SK-N-SH (cell line): ENCODE measurements at regions not wholly inside any gene's neighbourhood (a gene's known extent, or its start where the extent isn't known, plus 50 kb on each side); places are given as distances from the start of the nearest gene placed in this dataset.

ENCODE experiments used
- CTCF ChIA-PET: fragments of 300-600, 350-600 bp; formaldehyde crosslinking; extraction: SDS; loops from one replicate; lab custom pipeline; 2021; lab: Yijun Ruan, JAX
- POLR2A ChIA-PET: fragments of 350-600 bp; sonication (Branson Sonifier 250); formaldehyde crosslinking; extraction: SDS; loops from one replicate; lab custom pipeline; 2020; ENCODE audit warnings: antibody characterized with exemption, inconsistent platforms; lab: Yijun Ruan, JAX
- DNase-seq: peaks from one replicate; pipeline ENCODE4 v3.0.0; 2012
- H2AFZ ChIP-seq: fragments of 200-600 bp; sonication (generic); 2 replicates; pipeline ENCODE4 v1.8.1; 2016; ENCODE audit warnings: antibody characterized with exemption, mild to moderate bottlenecking, low read depth
- H3F3A ChIP-seq: fragments of 200-600 bp; sonication (generic); replicated peaks from 2 replicates; pipeline ENCODE3; 2016; ENCODE audit warnings: antibody characterized with exemption, mild to moderate bottlenecking; ENCODE audit not compliant: insufficient read depth
- H3K27ac ChIP-seq, 2 experiments: fragments of 200-500 bp in 1 of 2; fragments of 200-600 bp in 1 of 2; sonication (Bioruptor generic) in 1 of 2; sonication (generic), shearing (Covaris generic) in 1 of 2; 2 replicates each; pipeline versions ENCODE4 v1.5.1 to v1.6.1; 2014 to 2016; ENCODE audit warnings: low read depth in 2 of 2, inconsistent platforms in 1 of 2, low read length in 1 of 2, mild to moderate bottlenecking in 1 of 2, mixed read lengths in 1 of 2
- H3K27me3 ChIP-seq: fragments of 200-600 bp; sonication (generic), shearing (Covaris generic); 2 replicates; pipeline ENCODE4 v1.6.1; 2016; ENCODE audit warnings: mixed run types; ENCODE audit not compliant: insufficient read depth
- H3K36me3 ChIP-seq, 2 experiments: fragments of 200-500 bp in 1 of 2; fragments of 200-600 bp in 1 of 2; sonication (Bioruptor generic) in 1 of 2; sonication (generic) in 1 of 2; replicated peaks in 1 of 2; 2 replicates each; pipeline versions ENCODE3 to v1.5.1; 2014 to 2016; ENCODE audit warnings: low read length in 1 of 2, mild to moderate bottlenecking in 1 of 2; ENCODE audit not compliant: insufficient read depth in 2 of 2, control insufficient read depth in 1 of 2
- H3K4me1 ChIP-seq, 2 experiments: fragments of 200-500 bp in 1 of 2; fragments of 200-600 bp in 1 of 2; sonication (Bioruptor generic) in 1 of 2; sonication (generic), shearing (Covaris generic) in 1 of 2; 2 replicates each; pipeline versions ENCODE4 v1.5.1 to v1.6.1; 2014 to 2016; ENCODE audit warnings: low read depth in 1 of 2, low read length in 1 of 2, mixed run types in 1 of 2; ENCODE audit not compliant: insufficient read depth in 2 of 2, control insufficient read depth in 1 of 2
- H3K4me2 ChIP-seq: fragments of 200-600 bp; sonication (generic), shearing (Covaris generic); 2 replicates; pipeline ENCODE4 v1.6.1; 2017; ENCODE audit warnings: mixed run types
- H3K4me3 ChIP-seq, 2 experiments: fragments of 200-500 bp in 1 of 2; fragments of 200-600 bp in 1 of 2; sonication (Bioruptor generic) in 1 of 2; sonication (generic), shearing (Covaris generic) in 1 of 2; 2 replicates each; pipeline versions ENCODE4 v1.5.1 to v1.8.1; 2014 to 2016; ENCODE audit warnings: low read depth in 2 of 2, inconsistent platforms in 1 of 2, low read length in 1 of 2, mild to moderate bottlenecking in 1 of 2, mixed read lengths in 1 of 2, moderate library complexity in 1 of 2
- H3K79me2 ChIP-seq: fragments of 200-600 bp; sonication (generic); 2 replicates; pipeline ENCODE4 v1.8.1; 2017; ENCODE audit warnings: mild to moderate bottlenecking; ENCODE audit not compliant: insufficient read depth
- H3K9ac ChIP-seq: fragments of 200-600 bp; sonication (generic); 2 replicates; pipeline ENCODE4 v1.6.1; 2017; ENCODE audit warnings: mixed run types
- H3K9me2 ChIP-seq: fragments of 200-600 bp; sonication (generic); 2 replicates; pipeline ENCODE4 v1.6.1; 2017; ENCODE audit warnings: mixed run types
- H3K9me3 ChIP-seq: fragments of 200-600 bp; sonication (generic); 2 replicates; pipeline ENCODE4 v1.6.1; 2017; ENCODE audit warnings: mixed run types, mild to moderate bottlenecking, moderate library complexity
- H4K20me1 ChIP-seq: fragments of 200-600 bp; sonication (generic); 2 replicates; pipeline ENCODE4 v1.6.1; 2017; ENCODE audit warnings: mild to moderate bottlenecking, mixed run types; ENCODE audit not compliant: insufficient read depth
- ELF1 ChIP-seq: IDR thresholded peaks from 2 replicates; pipeline ENCODE4 v1.4.0; 2012
- EP300 ChIP-seq, 2 experiments: IDR thresholded peaks; 2 replicates each; pipeline versions ENCODE4 v1.4.0 to v1.6.1; 2012; ENCODE audit warnings: borderline replicate concordance in 1 of 2, low read depth in 1 of 2, low read length in 1 of 2
- EZH2phosphoT487 ChIP-seq: fragments of 200-600 bp; sonication (generic); IDR thresholded peaks from 2 replicates; pipeline ENCODE4 v1.6.1; 2017; ENCODE audit warnings: low read depth, mixed run types, mild to moderate bottlenecking, antibody characterized with exemption, moderate library complexity, borderline replicate concordance
- FOXJ3 ChIP-seq: sonication (generic); formaldehyde crosslinking; IDR thresholded peaks from 2 replicates; pipeline ENCODE4 v1.5.1; 2020; ENCODE audit warnings: mild to moderate bottlenecking, missing genetic modification reagents
- FOXM1 ChIP-seq: IDR thresholded peaks from 2 replicates; pipeline ENCODE4 v1.4.0; 2012; ENCODE audit warnings: low read depth, mild to moderate bottlenecking
- JUND ChIP-seq: IDR thresholded peaks from 2 replicates; pipeline ENCODE4 v1.4.0; 2012
- MXI1 ChIP-seq: IDR thresholded peaks from 2 replicates; pipeline ENCODE4 v1.6.1; 2012; ENCODE audit warnings: mild to moderate bottlenecking, low read depth, low read length, improper control_type of control experiment
- NFIC ChIP-seq: IDR thresholded peaks from 2 replicates; pipeline ENCODE4 v1.4.0; 2012; ENCODE audit warnings: borderline replicate concordance
- POLR2AphosphoS5 ChIP-seq: IDR thresholded peaks from 2 replicates; pipeline ENCODE4 v1.6.1; 2012; ENCODE audit warnings: low read depth, low read length
- RAD21 ChIP-seq: IDR thresholded peaks from 2 replicates; pipeline ENCODE4 v1.6.1; 2012; ENCODE audit warnings: mild to moderate bottlenecking, low read length
- RCOR1 ChIP-seq: fragments of 150-350 bp; IDR thresholded peaks from 2 replicates; pipeline ENCODE4 v1.6.1; 2017; ENCODE audit warnings: antibody characterized with exemption, low read length
- RFX5 ChIP-seq: IDR thresholded peaks from 2 replicates; pipeline ENCODE4 v1.6.1; 2012; ENCODE audit warnings: mild to moderate bottlenecking, improper control_type of control experiment, low read length
- SMC3 ChIP-seq: IDR thresholded peaks from 2 replicates; pipeline ENCODE4 v1.6.1; 2012; ENCODE audit warnings: low read depth, low read length, improper control_type of control experiment
- TAF1 ChIP-seq: IDR thresholded peaks from 2 replicates; pipeline ENCODE4 v1.6.1; 2012; ENCODE audit warnings: low read depth, mild to moderate bottlenecking, low read length, moderate library complexity, borderline replicate concordance
- WGBS: methylation state at CpG from one replicate; pipeline ENCODE4 v1.1.6; 2017; ENCODE audit warnings: low lambda C conversion rate; 5-methylcytosine and 5-hydroxymethylcytosine counted together
- TF ChIP-seq, protein P1 (sequence below): IDR thresholded peaks from 2 replicates; pipeline ENCODE4 v1.4.0; 2012; ENCODE audit warnings: low read depth, borderline replicate concordance
- TF ChIP-seq, protein P2 (sequence below): IDR thresholded peaks from 2 replicates; pipeline ENCODE4 v1.4.0; 2012; ENCODE audit warnings: low read depth, borderline replicate concordance

DNA sequence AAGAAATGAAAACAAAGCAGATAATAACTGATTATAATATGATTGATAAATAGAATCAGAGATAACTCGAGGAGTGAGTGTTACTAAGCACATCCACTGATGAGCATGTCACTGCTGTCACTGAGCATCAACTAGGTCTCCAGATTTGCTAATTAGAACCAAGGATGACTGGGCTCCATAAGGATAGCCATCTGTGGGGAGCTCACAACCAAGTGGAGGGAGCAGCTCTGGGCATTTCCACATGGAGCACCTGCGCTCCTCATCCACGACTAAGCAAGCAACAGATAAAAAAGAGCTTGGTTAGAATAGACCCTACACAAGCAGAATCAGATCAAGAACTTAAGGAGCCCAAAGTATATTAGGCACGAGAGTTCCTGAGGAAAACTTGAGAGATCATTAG lies 396.0 kb upstream of the B3GAT1 start:
- H3K4me2 ChIP-seq, result no peak overlapping the region
- H2AFZ ChIP-seq, result no peak overlapping the region
- 12% methylated on average over 4 of the region's 4 CpGs for WGBS
- H3K9ac ChIP-seq, result no peak overlapping the region
- no peaks in the 10 kb centered on the region for H3K79me2 ChIP-seq
- no peaks in the 10 kb centered on the region for H3K36me3 ChIP-seq
- ChIA-PET POLR2A (no interaction called here), CTCF (interaction anchor here (1.3 kb wide), 1 partner anchor 11 kb away, joined by 4 read pairs; no protein-coding TSS in a partner anchor)
- TF ChIP-seq EZH2phosphoT487 (no peak), JUND (no peak), ELF1 (no peak), NFIC (no peak), MXI1 (no peak), TAF1 (no peak), FOXJ3 (CRISPR knock-in tag) (no peak), RCOR1 (no peak), RFX5 (no peak), EP300 (IDR thresholded peaks at IDR 0.05; ENCODE audit: borderline replicate concordance in 1 of 2, low read depth in 1 of 2, low read length in 1 of 2) (no peak), SMC3 (no peak)
- TF ChIP-seq, protein P1, sequence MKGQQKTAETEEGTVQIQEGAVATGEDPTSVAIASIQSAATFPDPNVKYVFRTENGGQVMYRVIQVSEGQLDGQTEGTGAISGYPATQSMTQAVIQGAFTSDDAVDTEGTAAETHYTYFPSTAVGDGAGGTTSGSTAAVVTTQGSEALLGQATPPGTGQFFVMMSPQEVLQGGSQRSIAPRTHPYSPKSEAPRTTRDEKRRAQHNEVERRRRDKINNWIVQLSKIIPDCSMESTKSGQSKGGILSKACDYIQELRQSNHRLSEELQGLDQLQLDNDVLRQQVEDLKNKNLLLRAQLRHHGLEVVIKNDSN, result no peak
- TF ChIP-seq, protein P2, sequence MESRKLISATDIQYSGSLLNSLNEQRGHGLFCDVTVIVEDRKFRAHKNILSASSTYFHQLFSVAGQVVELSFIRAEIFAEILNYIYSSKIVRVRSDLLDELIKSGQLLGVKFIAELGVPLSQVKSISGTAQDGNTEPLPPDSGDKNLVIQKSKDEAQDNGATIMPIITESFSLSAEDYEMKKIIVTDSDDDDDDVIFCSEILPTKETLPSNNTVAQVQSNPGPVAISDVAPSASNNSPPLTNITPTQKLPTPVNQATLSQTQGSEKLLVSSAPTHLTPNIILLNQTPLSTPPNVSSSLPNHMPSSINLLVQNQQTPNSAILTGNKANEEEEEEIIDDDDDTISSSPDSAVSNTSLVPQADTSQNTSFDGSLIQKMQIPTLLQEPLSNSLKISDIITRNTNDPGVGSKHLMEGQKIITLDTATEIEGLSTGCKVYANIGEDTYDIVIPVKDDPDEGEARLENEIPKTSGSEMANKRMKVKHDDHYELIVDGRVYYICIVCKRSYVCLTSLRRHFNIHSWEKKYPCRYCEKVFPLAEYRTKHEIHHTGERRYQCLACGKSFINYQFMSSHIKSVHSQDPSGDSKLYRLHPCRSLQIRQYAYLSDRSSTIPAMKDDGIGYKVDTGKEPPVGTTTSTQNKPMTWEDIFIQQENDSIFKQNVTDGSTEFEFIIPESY, result no peak
- TF ChIP-seq, all 33 proteins: peak for 0
- Histone ChIP-seq H4K20me1 (no peaks in the 10 kb centered on the region), H3K9me3 (no peaks in the 10 kb centered on the region), H3K4me1 (no peaks in the 10 kb centered on the region), H3K4me3 (no peak overlapping the region), H3K27ac (no peak overlapping the region), H3K27me3 (no peaks in the 10 kb centered on the region), H3F3A (no peaks in the 10 kb centered on the region), H3K9me2 (no peaks in the 10 kb centered on the region)
- DNase-seq, result no peak

DNA sequence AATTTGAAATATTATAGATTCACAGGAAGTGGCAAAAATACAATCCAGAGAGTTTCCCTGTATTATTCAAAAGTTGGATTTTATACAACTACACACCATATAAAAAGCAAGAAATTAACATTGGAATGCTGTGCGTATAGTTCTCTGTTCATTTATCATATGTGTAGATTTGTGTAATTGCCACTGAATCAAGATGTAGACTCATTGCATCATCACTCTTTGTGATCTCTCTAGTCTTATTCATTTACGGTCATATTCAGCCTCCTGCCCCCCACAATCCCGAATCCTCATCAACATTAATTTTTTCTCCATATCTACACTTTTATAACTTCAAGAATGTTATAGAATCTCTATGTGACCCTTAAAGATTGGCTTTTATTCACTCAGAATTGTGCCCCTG lies 390.6 kb upstream of the B3GAT1 start:
- Histone ChIP-seq H3K79me2 (no peaks in the 10 kb centered on the region), H3K9ac (no peak overlapping the region)

More for the DNA sequence above, 390.6 kb upstream of the B3GAT1 start:
- H3K36me3 ChIP-seq, result no peaks in the 10 kb centered on the region
- H4K20me1 ChIP-seq, result no peaks in the 10 kb centered on the region
- H3K4me2 ChIP-seq, result no peak overlapping the region
- H3K27ac ChIP-seq, result no peak overlapping the region
- 59% methylated on average over 3 of the region's 3 CpGs for WGBS
- H3F3A ChIP-seq, result no peaks in the 10 kb centered on the region
- H3K9me3 ChIP-seq, result no peaks in the 10 kb centered on the region
- no peak overlapping the region for H2AFZ ChIP-seq
- no peaks in the 10 kb centered on the region for H3K9me2 ChIP-seq
- no peaks in the 10 kb centered on the region for H3K27me3 ChIP-seq
- ChIA-PET CTCF (interaction anchor here (1.4 kb wide), 1 partner anchor 19 kb away, joined by 3 read pairs; no protein-coding TSS in a partner anchor), POLR2A (no interaction called here)
- no peak for DNase-seq
- no peak overlapping the region for H3K4me3 ChIP-seq
- TF ChIP-seq POLR2AphosphoS5 (no peak), RFX5 (no peak), FOXM1 (no peak), RAD21 (no peak), TAF1 (no peak), MXI1 (no peak), EP300 (IDR thresholded peaks at IDR 0.05; ENCODE audit: borderline replicate concordance in 1 of 2, low read depth in 1 of 2, low read length in 1 of 2) (no peak), FOXJ3 (CRISPR knock-in tag) (no peak)
- H3K4me1 ChIP-seq, result peaks cover 0 to 3% of the 10 kb centered on the region in 2 experiments; a peak in 1 of 4 replicates
